Stimulated activated naive CD8-positive, alpha-beta T cell treated with anti-CD3 and anti-CD28 coated beads, Interleukin-15, amount 100 ng/mL, for 72 hours (primary cell): ENCODE measurements at regions not wholly inside any gene's neighbourhood (a gene's known extent, or its start where the extent isn't known, plus 50 kb on each side); places are given as distances from the start of the nearest gene placed in this dataset.

Experiments
- ATAC-seq: fragments of 150-1000 bp; cut with Tn5 transposase; 2 replicates; pipeline ENCODE4 v1.10.0; 2021; ENCODE audit warnings: mild to moderate bottlenecking, moderate library complexity
- DNase-seq, 2 donors: peaks; one replicate each; pipeline ENCODE4 v3.0.0; 2021 to 2022
- H3K27ac Mint-ChIP-seq, 2 donors: one replicate each; pipeline ENCODE4 v1.8.0; 2022; ENCODE audit warnings: mild to moderate bottlenecking in 2 of 2, mixed read lengths in 2 of 2, moderate library complexity in 2 of 2
- H3K27me3 Mint-ChIP-seq: one replicate; pipeline ENCODE4 v1.8.0; 2022; ENCODE audit warnings: mixed read lengths
- H3K4me1 Mint-ChIP-seq: one replicate; pipeline ENCODE4 v1.8.0; 2022; ENCODE audit warnings: mild to moderate bottlenecking, mixed read lengths
- H3K4me3 Mint-ChIP-seq, 2 donors: one replicate each; pipeline ENCODE4 v1.8.0; 2022; ENCODE audit warnings: mild to moderate bottlenecking in 2 of 2, mixed read lengths in 2 of 2, moderate library complexity in 1 of 2
- H3K9me3 Mint-ChIP-seq, 2 donors: one replicate each; pipeline ENCODE4 v1.8.0; 2022; ENCODE audit warnings: mixed read lengths in 2 of 2

GRCh38 chr6:43979525-43979924 is 147.7 kb downstream of the MRPL14 start:
- Mint-ChIP-seq H3K27ac (no peak overlapping the region), H3K4me1 (peaks cover 15% of the 10 kb centered on the region), H3K27me3 (peaks cover 44% of the 10 kb centered on the region), H3K4me3 (no peak overlapping the region), H3K9me3 (no peaks in the 10 kb centered on the region)
- no peak for DNase-seq
- ATAC-seq = no peak

GRCh38 chr6:43978473-43979346 is 148.5 kb downstream of the MRPL14 start:
- H3K27me3 Mint-ChIP-seq = peaks cover 38% of the 10 kb centered on the region
- H3K9me3 Mint-ChIP-seq = no peaks in the 10 kb centered on the region
- H3K4me1 Mint-ChIP-seq = peaks cover 15% of the 10 kb centered on the region
- H3K27ac Mint-ChIP-seq = peak overlapping the region in 1 of 2 donors; percentile 54
- no peak overlapping the region for H3K4me3 Mint-ChIP-seq
- ATAC-seq = no peak
- DNase-seq = no peak

- H3K27me3 Mint-ChIP-seq = peaks cover 38% of the 10 kb centered on the region
- peaks cover 15% of the 10 kb centered on the region for H3K4me1 Mint-ChIP-seq
- DNase-seq (peak in 1 of 2 donors; percentile 9), ATAC-seq (peak; percentile 53)
- no peak overlapping the region for H3K4me3 Mint-ChIP-seq
- no peaks in the 10 kb centered on the region for H3K9me3 Mint-ChIP-seq
- no peak overlapping the region for H3K27ac Mint-ChIP-seq
These were observed 149.7 kb downstream of the MRPL14 start for GRCh38 chr6:43977404-43978111.

GRCh38 chr6:43976706-43977403 is 150.4 kb downstream of the MRPL14 start:
- Mint-ChIP-seq H3K27ac (peak overlapping the region in 1 of 2 donors; percentile 10), H3K4me1 (peaks cover 15% of the 10 kb centered on the region), H3K9me3 (no peaks in the 10 kb centered on the region), H3K27me3 (peaks cover 32% of the 10 kb centered on the region), H3K4me3 (no peak overlapping the region)
- DNase-seq (no peak), ATAC-seq (no peak)

- H3K9me3 Mint-ChIP-seq = no peaks in the 10 kb centered on the region
- H3K27me3 Mint-ChIP-seq = peaks cover 32% of the 10 kb centered on the region
- peaks cover 15% of the 10 kb centered on the region for H3K4me1 Mint-ChIP-seq
- DNase-seq (no peak), ATAC-seq (no peak)
- H3K4me3 Mint-ChIP-seq = no peak overlapping the region
- no peak overlapping the region for H3K27ac Mint-ChIP-seq
These were observed 152.5 kb downstream of the MRPL14 start for GRCh38 chr6:43974643-43975230.

GRCh38 chr6:43973357-43973756 is 153.9 kb downstream of the MRPL14 start:
- no peak for ATAC-seq
- no peak overlapping the region for H3K4me3 Mint-ChIP-seq
- DNase-seq = no peak
- peaks cover 12% of the 10 kb centered on the region for H3K4me1 Mint-ChIP-seq
- peaks cover 22% of the 10 kb centered on the region for H3K27me3 Mint-ChIP-seq
- no peak overlapping the region for H3K27ac Mint-ChIP-seq
- H3K9me3 Mint-ChIP-seq = no peaks in the 10 kb centered on the region

GRCh38 chr6:43972913-43973300 is 154.3 kb downstream of the MRPL14 start:
- peak overlapping the region; percentile 3 to 61 for H3K27ac Mint-ChIP-seq
- peaks cover 7% of the 10 kb centered on the region for H3K4me1 Mint-ChIP-seq
- ATAC-seq = no peak
- H3K4me3 Mint-ChIP-seq = no peak overlapping the region
- no peak for DNase-seq
- peaks cover 18% of the 10 kb centered on the region for H3K27me3 Mint-ChIP-seq
- no peaks in the 10 kb centered on the region for H3K9me3 Mint-ChIP-seq

GRCh38 chr6:43972179-43972912 is 154.9 kb downstream of the MRPL14 start:
- DNase-seq (no peak), ATAC-seq (no peak)

GRCh38 chr6:43971776-43972126 is 155.5 kb downstream of the MRPL14 start:
- Mint-ChIP-seq H3K4me1 (no peaks in the 10 kb centered on the region), H3K9me3 (no peaks in the 10 kb centered on the region), H3K4me3 (no peak overlapping the region), H3K27me3 (peaks cover 8% of the 10 kb centered on the region), H3K27ac (no peak overlapping the region)
- no peak for ATAC-seq
- DNase-seq = no peak

More at GRCh38 chr6:43972179-43972912, 154.9 kb downstream of the MRPL14 start:
- Mint-ChIP-seq H3K4me1 (peaks cover 2% of the 10 kb centered on the region), H3K27ac (peak overlapping the region in 1 of 2 donors; percentile 61), H3K27me3 (peaks cover 12% of the 10 kb centered on the region), H3K9me3 (no peaks in the 10 kb centered on the region), H3K4me3 (no peak overlapping the region)

GRCh38 chr6:43970913-43971775 is 156.1 kb downstream of the MRPL14 start:
- H3K27ac Mint-ChIP-seq = no peak overlapping the region
- DNase-seq = no peak

GRCh38 chr6:43970068-43970912 is 157.0 kb downstream of the MRPL14 start:
- Mint-ChIP-seq H3K27me3 (no peaks in the 10 kb centered on the region), H3K4me1 (no peaks in the 10 kb centered on the region)

More at GRCh38 chr6:43970913-43971775, 156.1 kb downstream of the MRPL14 start:
- no peak overlapping the region for H3K4me3 Mint-ChIP-seq
- peaks cover 7% of the 10 kb centered on the region for H3K27me3 Mint-ChIP-seq
- H3K4me1 Mint-ChIP-seq = no peaks in the 10 kb centered on the region
- ATAC-seq = no peak
- no peaks in the 10 kb centered on the region for H3K9me3 Mint-ChIP-seq

GRCh38 chr6:43969158-43969981 is 157.9 kb downstream of the MRPL14 start:
- H3K27me3 Mint-ChIP-seq = no peaks in the 10 kb centered on the region
- DNase-seq (no peak), ATAC-seq (no peak)
- H3K4me3 Mint-ChIP-seq = no peak overlapping the region
- H3K27ac Mint-ChIP-seq = no peak overlapping the region
- H3K4me1 Mint-ChIP-seq = no peaks in the 10 kb centered on the region
- H3K9me3 Mint-ChIP-seq = no peaks in the 10 kb centered on the region

More at GRCh38 chr6:43970068-43970912, 157.0 kb downstream of the MRPL14 start:
- no peak for DNase-seq
- Mint-ChIP-seq H3K27ac (no peak overlapping the region), H3K9me3 (no peaks in the 10 kb centered on the region), H3K4me3 (no peak overlapping the region)
- ATAC-seq = no peak
